Lower leg skin (tissue), 4 donors: ENCODE measurements at regions not wholly inside any gene's neighbourhood (a gene's known extent, or its start where the extent isn't known, plus 50 kb on each side); places are given as distances from the start of the nearest gene placed in this dataset.

Source experiments
- DNase-seq, 2 donors: peaks; one replicate each; pipeline ENCODE4 v3.0.0-alpha.2; 2019; ENCODE audit warnings: low spot score in 2 of 2
- H3K4me3 ChIP-seq: fragments of 200-600 bp; sonication (generic); 2 replicates; pipeline ENCODE4 v1.5.1; 2017; ENCODE audit warnings: mild to moderate bottlenecking, low read depth; ENCODE audit not compliant: poor library complexity, severe bottlenecking
- POLR2A ChIP-seq, 2 donors: fragments of 450-650 bp; IDR thresholded peaks; one replicate each; pipeline ENCODE4 v1.6.1; 2016 to 2017; ENCODE audit warnings: antibody characterized with exemption in 2 of 2, mild to moderate bottlenecking in 1 of 2, moderate library complexity in 1 of 2
- WGBS, 2 donors: methylation state at CpG; one replicate each; pipeline ENCODE4 v1.1.5; 2018; 5-methylcytosine and 5-hydroxymethylcytosine counted together
- intact Hi-C: fragments of 100-400 bp; cut with DNase I; formaldehyde crosslinking; loops from one replicate; pipeline ENCODE4 v1.15.0; 2023; ENCODE audit warnings: low total_unique reads
- TF ChIP-seq, protein P1 (sequence below), 3 donors: fragments of 450-650 bp; IDR thresholded peaks; one replicate each; pipeline ENCODE4 v1.5.1; 2016; ENCODE audit warnings: antibody characterized with exemption in 3 of 3, mild to moderate bottlenecking in 3 of 3, moderate library complexity in 2 of 3

DNA sequence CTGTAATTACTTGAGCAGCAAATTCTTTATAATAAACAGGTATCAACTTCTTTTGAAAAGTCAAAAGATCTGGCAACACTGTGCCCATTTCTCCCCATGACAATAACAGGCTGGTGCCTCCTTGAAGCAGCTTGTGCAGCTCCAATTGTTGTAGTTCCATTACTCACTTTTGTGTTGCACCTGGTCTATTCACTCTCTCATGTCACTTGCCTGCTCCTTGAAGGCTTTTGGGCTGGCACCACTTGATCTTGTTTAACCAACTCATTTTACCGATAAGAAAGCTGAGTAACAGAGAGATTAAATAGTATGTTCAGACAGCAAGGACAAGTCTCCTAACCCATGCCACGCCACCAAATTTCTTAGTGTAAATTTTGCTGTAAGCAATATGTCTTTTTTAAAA lies 314.5 kb downstream of the OSR1 start:
- WGBS, 2 donors: 95 to 96% methylated on average over 2 of the region's 2 CpGs
- no peak for DNase-seq
- H3K4me3 ChIP-seq: no peak overlapping the region
- TF ChIP-seq POLR2A (IDR thresholded peaks at IDR 0.05): no peak
- intact Hi-C loops: no loop called here

DNA sequence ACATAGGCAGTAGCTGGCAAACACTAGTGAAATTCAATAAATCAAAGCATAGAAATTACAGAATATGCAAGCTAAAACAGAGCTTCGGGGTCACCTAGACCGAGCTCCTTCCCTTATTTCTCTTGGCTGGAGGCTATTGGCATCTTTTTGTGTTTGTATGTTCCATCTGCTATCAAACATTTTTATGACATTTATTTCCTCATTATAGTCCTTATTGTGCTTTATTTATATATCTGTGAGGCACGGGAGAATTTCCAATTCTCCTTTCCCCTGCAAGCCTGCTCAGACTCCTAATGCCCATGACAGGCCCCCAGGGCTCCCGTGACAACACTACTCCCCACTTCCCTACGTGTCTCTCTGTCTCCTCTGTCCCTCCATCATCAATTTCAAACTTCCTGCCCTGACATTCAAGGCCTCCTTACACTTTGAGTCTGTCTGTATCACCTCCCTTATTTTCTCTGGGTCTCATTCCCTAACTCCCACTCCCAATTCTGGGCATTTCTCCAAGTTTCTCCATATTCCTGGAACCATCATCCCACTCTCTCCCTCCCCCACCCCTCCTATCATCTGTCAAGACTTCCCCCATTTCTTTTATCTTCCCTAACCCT lies 316.9 kb downstream of the OSR1 start:
- no peak overlapping the region for H3K4me3 ChIP-seq
- WGBS, 2 donors: 56 to 57% methylated on average over 5 of the region's 5 CpGs
- DNase-seq: no peak
- no peak for TF ChIP-seq POLR2A (IDR thresholded peaks at IDR 0.05)
- TF ChIP-seq, protein P1, sequence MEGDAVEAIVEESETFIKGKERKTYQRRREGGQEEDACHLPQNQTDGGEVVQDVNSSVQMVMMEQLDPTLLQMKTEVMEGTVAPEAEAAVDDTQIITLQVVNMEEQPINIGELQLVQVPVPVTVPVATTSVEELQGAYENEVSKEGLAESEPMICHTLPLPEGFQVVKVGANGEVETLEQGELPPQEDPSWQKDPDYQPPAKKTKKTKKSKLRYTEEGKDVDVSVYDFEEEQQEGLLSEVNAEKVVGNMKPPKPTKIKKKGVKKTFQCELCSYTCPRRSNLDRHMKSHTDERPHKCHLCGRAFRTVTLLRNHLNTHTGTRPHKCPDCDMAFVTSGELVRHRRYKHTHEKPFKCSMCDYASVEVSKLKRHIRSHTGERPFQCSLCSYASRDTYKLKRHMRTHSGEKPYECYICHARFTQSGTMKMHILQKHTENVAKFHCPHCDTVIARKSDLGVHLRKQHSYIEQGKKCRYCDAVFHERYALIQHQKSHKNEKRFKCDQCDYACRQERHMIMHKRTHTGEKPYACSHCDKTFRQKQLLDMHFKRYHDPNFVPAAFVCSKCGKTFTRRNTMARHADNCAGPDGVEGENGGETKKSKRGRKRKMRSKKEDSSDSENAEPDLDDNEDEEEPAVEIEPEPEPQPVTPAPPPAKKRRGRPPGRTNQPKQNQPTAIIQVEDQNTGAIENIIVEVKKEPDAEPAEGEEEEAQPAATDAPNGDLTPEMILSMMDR (IDR thresholded peaks at IDR 0.05): no peak
- intact Hi-C loops: no loop called here

GRCh38 chr2:19038071-19039015 lies 320.1 kb downstream of the OSR1 start:
- intact Hi-C loops: no loop called here
- WGBS, 2 donors: 47 to 60% methylated on average over 3 of the region's 3 CpGs
- no peak overlapping the region for H3K4me3 ChIP-seq
- no peak for DNase-seq
- TF ChIP-seq, protein P1 (IDR thresholded peaks at IDR 0.05): no peak
- no peak for TF ChIP-seq POLR2A (IDR thresholded peaks at IDR 0.05)

- no peak overlapping the region for H3K4me3 ChIP-seq
- no peak for DNase-seq
- intact Hi-C loops: no loop called here
- TF ChIP-seq, protein P1 (IDR thresholded peaks at IDR 0.05): no peak
- TF ChIP-seq POLR2A (IDR thresholded peaks at IDR 0.05): no peak
Observed at GRCh38 chr2:19036091-19036490, 322.3 kb downstream of the OSR1 start.

DNA sequence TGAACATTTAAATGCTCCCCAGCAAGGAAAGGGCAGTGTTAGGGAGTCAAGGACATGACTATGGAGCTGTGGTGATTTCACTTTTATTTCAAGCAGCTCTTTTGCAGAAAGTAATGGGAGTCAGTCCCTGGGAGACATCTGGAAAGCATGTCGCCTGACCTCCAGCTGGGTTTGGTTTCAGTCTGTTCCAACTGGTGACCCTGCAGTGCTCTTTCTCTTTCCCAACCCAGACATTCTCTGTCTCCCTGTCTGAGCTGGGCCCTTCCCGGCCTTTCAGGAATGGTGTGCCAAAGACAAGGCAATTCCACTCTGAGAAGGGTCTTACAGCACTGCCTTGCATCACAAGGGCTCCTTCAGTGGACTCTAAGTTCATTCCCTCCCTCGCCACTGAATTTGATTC lies 323.2 kb downstream of the OSR1 start:
- H3K4me3 ChIP-seq: no peak overlapping the region
- TF ChIP-seq POLR2A (IDR thresholded peaks at IDR 0.05): no peak
- TF ChIP-seq, protein P1 (IDR thresholded peaks at IDR 0.05): no peak
- intact Hi-C loops: no loop called here
- peak in 1 of 2 donors; percentile 28 for DNase-seq
- 66 to 74% methylated on average over 3 of the region's 3 CpGs for WGBS, 2 donors

DNA sequence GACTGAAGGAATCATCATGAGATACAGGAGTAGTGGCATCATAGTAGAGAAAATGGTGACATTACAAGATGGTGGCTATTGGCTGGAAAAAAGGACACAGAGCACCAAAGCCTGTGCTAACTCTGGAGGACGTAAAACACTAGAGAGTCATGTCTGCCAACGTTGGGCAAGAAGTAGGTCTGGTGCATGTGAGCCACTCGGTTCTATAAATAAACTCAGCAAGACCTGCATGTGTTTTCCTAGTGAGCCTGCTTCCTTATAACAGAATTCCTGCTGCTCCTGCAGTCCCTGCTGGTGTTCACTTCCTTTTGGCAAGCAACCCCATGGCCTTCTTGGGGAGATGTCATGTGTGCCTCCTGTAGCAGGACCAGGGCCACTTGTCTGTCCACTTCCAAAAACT lies 325.2 kb downstream of the OSR1 start:
- intact Hi-C loops: no loop called here
- no peak for TF ChIP-seq POLR2A (IDR thresholded peaks at IDR 0.05)
- 72 to 80% methylated on average over 3 of the region's 3 CpGs for WGBS, 2 donors
- H3K4me3 ChIP-seq: no peak overlapping the region
- no peak for DNase-seq
